Panc1 (cell line): ENCODE measurements at regions not wholly inside any gene's neighbourhood (a gene's known extent, or its start where the extent isn't known, plus 50 kb on each side); places are given as distances from the start of the nearest gene placed in this dataset.

Experiments
- POLR2AphosphoS5 ChIP-seq: IDR thresholded peaks from 2 replicates; pipeline ENCODE4 v1.6.1; 2012; ENCODE audit warnings: mild to moderate bottlenecking, low read depth, low read length, moderate library complexity
- SIN3A ChIP-seq: IDR thresholded peaks from 2 replicates; pipeline ENCODE4 v1.6.1; 2012; ENCODE audit warnings: low read depth, mild to moderate bottlenecking, low read length, moderate library complexity, borderline replicate concordance; ENCODE audit not compliant: insufficient read depth
- TCF7L2 ChIP-seq: IDR thresholded peaks from 2 replicates; pipeline ENCODE4 v1.6.1; 2011; ENCODE audit warnings: mild to moderate bottlenecking, low read depth, low read length, inconsistent platforms
- TF ChIP-seq, protein P1 (sequence below), 2 experiments: IDR thresholded peaks; 2 replicates each; pipeline ENCODE4 v1.6.1; 2011 to 2012; ENCODE audit warnings: low read depth in 2 of 2, control low read depth in 1 of 2, low read length in 1 of 2, mild to moderate bottlenecking in 1 of 2, moderate library complexity in 1 of 2; ENCODE audit not compliant: insufficient read depth in 1 of 2
- TF ChIP-seq, protein P2 (sequence below): fragments of 450-650 bp; IDR thresholded peaks from 2 replicates; pipeline ENCODE4 v1.5.1; 2017; ENCODE audit warnings: mild to moderate bottlenecking

DNA sequence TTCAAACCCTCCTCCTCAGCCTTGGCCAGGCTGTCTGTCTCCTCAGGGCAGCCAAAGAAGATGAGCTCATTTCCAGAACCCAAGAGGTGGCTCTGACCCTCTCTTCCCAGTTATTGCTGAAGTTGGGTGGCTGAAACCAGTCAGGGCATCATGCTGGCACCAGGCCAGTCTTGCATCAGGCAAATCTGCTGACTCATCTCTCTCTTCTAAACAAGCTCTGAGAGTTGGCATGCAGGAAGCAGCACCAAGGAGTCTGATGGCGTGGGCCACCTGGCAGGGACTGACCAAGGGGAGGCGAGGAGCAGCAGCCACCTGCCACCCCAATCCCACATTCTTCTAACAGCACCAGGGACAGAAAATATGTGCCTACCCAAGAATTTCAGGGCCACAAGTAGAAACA is 104.8 kb upstream of the ATP1A1 start:
- TF ChIP-seq, protein P1, sequence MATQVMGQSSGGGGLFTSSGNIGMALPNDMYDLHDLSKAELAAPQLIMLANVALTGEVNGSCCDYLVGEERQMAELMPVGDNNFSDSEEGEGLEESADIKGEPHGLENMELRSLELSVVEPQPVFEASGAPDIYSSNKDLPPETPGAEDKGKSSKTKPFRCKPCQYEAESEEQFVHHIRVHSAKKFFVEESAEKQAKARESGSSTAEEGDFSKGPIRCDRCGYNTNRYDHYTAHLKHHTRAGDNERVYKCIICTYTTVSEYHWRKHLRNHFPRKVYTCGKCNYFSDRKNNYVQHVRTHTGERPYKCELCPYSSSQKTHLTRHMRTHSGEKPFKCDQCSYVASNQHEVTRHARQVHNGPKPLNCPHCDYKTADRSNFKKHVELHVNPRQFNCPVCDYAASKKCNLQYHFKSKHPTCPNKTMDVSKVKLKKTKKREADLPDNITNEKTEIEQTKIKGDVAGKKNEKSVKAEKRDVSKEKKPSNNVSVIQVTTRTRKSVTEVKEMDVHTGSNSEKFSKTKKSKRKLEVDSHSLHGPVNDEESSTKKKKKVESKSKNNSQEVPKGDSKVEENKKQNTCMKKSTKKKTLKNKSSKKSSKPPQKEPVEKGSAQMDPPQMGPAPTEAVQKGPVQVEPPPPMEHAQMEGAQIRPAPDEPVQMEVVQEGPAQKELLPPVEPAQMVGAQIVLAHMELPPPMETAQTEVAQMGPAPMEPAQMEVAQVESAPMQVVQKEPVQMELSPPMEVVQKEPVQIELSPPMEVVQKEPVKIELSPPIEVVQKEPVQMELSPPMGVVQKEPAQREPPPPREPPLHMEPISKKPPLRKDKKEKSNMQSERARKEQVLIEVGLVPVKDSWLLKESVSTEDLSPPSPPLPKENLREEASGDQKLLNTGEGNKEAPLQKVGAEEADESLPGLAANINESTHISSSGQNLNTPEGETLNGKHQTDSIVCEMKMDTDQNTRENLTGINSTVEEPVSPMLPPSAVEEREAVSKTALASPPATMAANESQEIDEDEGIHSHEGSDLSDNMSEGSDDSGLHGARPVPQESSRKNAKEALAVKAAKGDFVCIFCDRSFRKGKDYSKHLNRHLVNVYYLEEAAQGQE (IDR thresholded peaks at IDR 0.05; ENCODE audit: insufficient read depth in 1 of 2, low read depth in 2 of 2, low read length in 1 of 2) = no peak
- TF ChIP-seq, protein P2, sequence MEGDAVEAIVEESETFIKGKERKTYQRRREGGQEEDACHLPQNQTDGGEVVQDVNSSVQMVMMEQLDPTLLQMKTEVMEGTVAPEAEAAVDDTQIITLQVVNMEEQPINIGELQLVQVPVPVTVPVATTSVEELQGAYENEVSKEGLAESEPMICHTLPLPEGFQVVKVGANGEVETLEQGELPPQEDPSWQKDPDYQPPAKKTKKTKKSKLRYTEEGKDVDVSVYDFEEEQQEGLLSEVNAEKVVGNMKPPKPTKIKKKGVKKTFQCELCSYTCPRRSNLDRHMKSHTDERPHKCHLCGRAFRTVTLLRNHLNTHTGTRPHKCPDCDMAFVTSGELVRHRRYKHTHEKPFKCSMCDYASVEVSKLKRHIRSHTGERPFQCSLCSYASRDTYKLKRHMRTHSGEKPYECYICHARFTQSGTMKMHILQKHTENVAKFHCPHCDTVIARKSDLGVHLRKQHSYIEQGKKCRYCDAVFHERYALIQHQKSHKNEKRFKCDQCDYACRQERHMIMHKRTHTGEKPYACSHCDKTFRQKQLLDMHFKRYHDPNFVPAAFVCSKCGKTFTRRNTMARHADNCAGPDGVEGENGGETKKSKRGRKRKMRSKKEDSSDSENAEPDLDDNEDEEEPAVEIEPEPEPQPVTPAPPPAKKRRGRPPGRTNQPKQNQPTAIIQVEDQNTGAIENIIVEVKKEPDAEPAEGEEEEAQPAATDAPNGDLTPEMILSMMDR = no peak
- TF ChIP-seq POLR2AphosphoS5 (no peak), TCF7L2 (no peak), SIN3A (no peak)
